ENCODE measurements at regions not wholly inside any gene's neighbourhood (a gene's known extent, or its start where the extent isn't known, plus 50 kb on each side); places are given as distances from the start of the nearest gene placed in this dataset.

DNA sequence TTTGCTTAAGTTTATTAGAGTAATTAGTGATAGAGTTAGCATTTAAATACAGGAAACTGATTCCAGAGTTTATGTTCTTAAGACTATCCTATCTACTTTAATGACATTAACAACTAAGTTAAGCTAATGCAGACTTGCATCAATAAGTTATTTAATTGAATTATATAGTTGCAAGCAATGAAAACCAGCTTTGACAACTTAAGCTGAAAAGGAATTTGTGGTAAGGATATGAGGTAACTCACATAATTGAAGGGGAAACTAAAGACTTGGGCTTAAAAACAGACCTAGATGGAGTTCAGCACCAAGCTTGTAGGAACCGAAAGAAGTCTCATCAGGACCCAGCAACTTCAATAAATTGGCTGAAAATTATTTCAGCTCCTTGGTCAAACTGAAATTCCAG, 222.3 kb downstream of the IBTK start:
- TF ChIP-seq EGR1 (IDR thresholded peaks at IDR 0.05; ENCODE audit: low read depth in 2 of 2) (no peak), HNF4A (conservative IDR thresholded peaks at IDR 0.05) (no peak)

Measured in liver (tissue), 2 donors.